ENCODE measurements at regions not wholly inside any gene's neighbourhood (a gene's known extent, or its start where the extent isn't known, plus 50 kb on each side); places are given as distances from the start of the nearest gene placed in this dataset.
"Not testable (repeated sequence)": the region's sequence is repeated elsewhere in the genome, so short reads cannot be mapped to it uniquely, and the experiment has no call there.

DNA sequence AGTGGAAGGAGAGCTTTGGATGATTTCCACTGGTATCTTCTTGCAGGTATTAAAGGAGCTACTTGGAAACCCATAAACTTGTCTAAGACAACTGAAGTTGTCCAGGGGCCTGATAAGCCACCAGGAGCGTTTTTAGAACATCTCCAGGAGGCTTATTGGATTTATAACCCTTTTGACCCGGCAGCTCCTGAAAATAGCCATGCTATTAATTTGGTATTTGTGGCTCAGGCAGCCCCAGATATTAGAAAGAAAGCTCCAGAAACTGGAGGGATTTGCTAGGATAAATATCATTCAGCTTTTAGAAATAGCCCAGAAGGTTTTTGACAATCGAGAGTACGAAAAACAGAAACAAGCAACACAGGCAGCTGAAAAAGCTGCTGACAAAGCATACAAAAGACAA is 461.0 kb upstream of the HTR1E start:
- no peak for DNase-seq (ENCODE audit: low spot score)

- DNase-seq (ENCODE audit: low spot score) = no peak
Observed at GRCh38 chr6:86474081-86474480, 463.2 kb upstream of the HTR1E start.

DNA sequence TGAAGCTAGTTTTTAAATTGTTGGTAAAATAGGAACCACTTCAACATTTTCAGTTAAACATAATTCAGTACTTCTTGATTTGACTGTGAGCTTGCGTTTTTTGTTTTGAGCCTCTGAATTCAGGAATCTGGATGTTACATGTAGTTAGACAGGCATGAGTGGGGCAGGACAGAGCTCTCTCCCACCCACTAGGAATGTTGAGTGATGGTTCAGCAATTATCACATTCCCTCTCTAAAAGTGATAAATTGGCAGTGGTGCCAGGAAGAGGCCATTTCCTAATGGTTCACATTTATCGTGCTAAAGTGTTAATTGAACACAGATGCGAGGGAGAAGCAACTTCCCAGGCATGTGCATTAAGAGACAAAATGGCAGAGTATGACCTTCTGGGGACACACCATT is 465.5 kb upstream of the HTR1E start:
- DNase-seq (ENCODE audit: low spot score) = no peak

- DNase-seq (ENCODE audit: low spot score) = no peak
Observed at GRCh38 chr6:86459978-86460377, 477.4 kb upstream of the HTR1E start.

GRCh38 chr6:86456821-86457220 is 480.5 kb upstream of the HTR1E start:
- DNase-seq (ENCODE audit: low spot score) = no peak

DNA sequence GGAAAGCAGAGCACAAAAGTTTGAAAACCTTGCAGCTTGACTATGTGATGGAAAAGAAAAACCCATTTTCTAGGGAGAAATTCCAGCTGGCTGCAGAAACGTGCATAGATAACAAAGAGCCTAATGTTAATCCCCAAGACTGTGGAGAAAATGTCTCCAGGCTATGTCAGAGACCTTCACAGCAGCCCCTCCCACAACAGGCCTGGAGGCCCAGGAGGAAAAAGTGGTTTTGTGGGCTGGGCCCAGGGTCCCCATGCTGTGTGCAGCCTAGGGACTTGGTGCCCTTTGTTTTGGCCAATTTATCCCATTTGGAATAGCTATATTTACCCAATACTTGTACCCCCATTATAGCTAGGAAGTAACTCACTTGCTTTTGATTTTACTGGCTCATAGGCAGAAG is 484.1 kb upstream of the HTR1E start:
- no peak for DNase-seq (ENCODE audit: low spot score)

DNA sequence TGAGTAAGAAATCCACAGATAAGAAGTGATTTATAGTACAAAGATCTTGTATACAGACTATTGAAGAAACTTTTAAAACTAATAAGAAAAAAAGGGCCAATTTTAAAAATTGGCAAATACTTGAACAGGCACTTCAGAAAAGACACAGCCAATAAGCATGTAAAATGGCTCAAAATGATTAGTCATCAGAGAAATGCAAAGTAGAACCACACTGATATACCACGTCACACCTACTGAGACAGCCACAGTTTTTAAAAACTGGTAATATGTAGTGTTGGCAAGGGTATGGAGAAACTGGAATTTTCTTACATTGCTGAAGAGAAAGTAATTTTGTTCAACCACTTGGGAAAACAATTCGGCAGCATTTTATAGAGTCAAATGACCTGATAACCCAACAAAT is 488.9 kb upstream of the HTR1E start:
- DNase-seq (ENCODE audit: low spot score) = no peak

GRCh38 chr6:86440608-86441007 is 496.7 kb upstream of the HTR1E start:
- no peak for DNase-seq (ENCODE audit: low spot score)

DNA sequence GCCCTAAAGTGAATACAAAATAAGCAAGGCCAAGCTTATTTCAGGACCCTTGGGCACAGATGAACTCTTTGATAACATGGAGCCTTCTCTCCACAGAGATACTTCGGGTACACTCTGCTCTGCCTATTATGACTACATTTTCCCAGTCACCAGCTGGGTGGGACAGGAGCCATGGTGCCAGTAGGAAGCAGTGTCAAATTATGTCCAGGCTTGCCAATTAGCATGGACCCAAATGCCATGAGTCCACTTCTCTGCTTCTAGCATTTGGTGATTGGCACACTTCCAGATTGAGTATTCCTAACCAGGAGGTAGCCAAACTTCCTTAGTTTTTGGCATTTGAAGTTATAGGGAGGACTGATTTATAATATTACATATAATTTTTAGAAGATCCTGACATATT is 513.8 kb upstream of the HTR1E start:
- no peak for DNase-seq (ENCODE audit: low spot score)

- no peak for DNase-seq (ENCODE audit: low spot score)
Observed at GRCh38 chr6:86412057-86412456, 525.3 kb upstream of the HTR1E start.

GRCh38 chr6:86407128-86407527 is 530.2 kb upstream of the HTR1E start:
- no peak for DNase-seq (ENCODE audit: low spot score)

- DNase-seq (ENCODE audit: low spot score) = not testable (repeated sequence)
Observed at GRCh38 chr6:86392850-86393249, 544.5 kb upstream of the HTR1E start.

GRCh38 chr6:86380571-86381125 is 556.7 kb upstream of the HTR1E start:
- no peak for DNase-seq (ENCODE audit: low spot score)

DNA sequence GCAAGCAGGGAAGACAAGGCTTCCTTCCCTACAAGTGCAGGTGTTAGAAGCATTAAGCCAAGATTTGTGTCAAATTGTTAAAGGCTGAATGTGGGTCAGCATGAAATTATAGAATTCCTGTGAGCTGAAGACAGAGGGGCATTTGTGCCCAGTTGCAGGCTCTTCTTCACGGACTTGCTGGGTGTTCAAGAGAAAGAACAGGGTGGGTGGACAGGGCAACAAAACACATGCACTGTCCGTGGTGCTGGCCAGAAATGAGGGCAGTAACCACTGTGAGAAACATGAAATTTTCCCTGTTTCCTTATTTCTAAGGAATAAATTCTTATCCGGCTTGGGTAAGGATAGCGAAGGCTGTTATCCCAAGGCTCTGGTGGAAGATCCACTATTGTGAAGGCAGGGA is 579.5 kb upstream of the HTR1E start:
- DNase-seq (ENCODE audit: low spot score) = no peak

- DNase-seq (ENCODE audit: low spot score) = no peak
Observed at GRCh38 chr6:86355271-86355670, 582.1 kb upstream of the HTR1E start.

- no peak for DNase-seq (ENCODE audit: low spot score)
Observed at GRCh38 chr6:86331919-86332318, 605.4 kb upstream of the HTR1E start.

- no peak for DNase-seq (ENCODE audit: low spot score)
Observed at GRCh38 chr6:86331265-86331840, 606.0 kb upstream of the HTR1E start.

DNA sequence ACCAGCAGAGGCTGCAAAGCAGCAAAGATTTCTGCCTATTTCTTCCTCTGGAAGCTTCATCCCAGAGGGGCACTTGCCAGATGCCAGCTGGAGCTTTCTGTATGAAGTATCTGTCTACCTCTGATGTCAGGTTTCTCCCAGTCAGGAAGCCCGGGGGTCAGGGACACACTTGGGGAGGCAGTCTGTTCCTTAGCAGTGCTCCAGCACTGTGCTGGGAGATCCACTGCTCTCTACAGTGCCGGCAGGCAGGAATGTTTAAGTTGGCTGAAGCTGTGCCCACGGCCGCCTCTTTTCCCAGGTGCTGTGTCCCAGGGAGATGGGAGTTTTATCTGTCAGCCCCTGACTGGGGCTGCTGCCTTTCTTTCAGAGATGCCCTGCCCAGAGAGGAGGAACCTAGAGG is 631.1 kb upstream of the HTR1E start:
- no peak for DNase-seq (ENCODE audit: low spot score)

DNA sequence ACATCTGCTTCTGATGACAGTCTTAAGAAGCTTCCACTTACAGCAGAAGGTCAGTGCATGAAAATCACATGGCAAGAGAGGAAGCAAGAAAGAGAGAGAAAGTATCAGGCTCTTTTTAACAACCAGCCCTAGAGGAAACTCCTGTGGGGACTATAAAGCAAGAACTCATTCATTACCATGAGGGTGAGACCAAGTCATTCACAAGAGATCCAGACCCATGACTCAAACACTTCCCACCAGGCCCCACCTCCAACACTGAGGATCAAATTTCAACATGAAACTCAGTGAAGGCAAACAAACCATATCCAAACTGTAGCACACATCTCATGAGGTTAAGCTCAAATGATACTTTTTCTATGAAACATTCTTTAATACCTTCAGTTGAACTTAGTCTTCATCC is 643.2 kb upstream of the SYNCRIP start:
- DNase-seq (ENCODE audit: low spot score) = no peak

GRCh38 chr6:86284809-86285480 is 642.3 kb upstream of the SYNCRIP start:
- DNase-seq (ENCODE audit: low spot score) = not testable (repeated sequence)

GRCh38 chr6:86283596-86283995 is 640.9 kb upstream of the SYNCRIP start:
- not testable (repeated sequence) for DNase-seq (ENCODE audit: low spot score)

GRCh38 chr6:86276056-86276455 is 633.4 kb upstream of the SYNCRIP start:
- DNase-seq (ENCODE audit: low spot score) = no peak

- DNase-seq (ENCODE audit: low spot score) = no peak
Observed at GRCh38 chr6:86273936-86274335, 631.2 kb upstream of the SYNCRIP start.

GRCh38 chr6:86256615-86257187 is 614.0 kb upstream of the SYNCRIP start:
- no peak for DNase-seq (ENCODE audit: low spot score)

Data from NAMALWA (cell line).